IMR-90 (cell line): ENCODE measurements at regions not wholly inside any gene's neighbourhood (a gene's known extent, or its start where the extent isn't known, plus 50 kb on each side); places are given as distances from the start of the nearest gene placed in this dataset.

ENCODE experiments used
- ATAC-seq: fragments of 200-7000 bp; cut with Tn5 transposase; 2 replicates; pipeline ENCODE4 v1.9.1; 2020; ENCODE audit warnings: low read depth, mild to moderate bottlenecking, moderate library complexity
- BruUV-seq: library from RNA; stranded (reverse); fragments of 400-500 nt; replicated peaks from 2 replicates; lab custom pipeline; 2021; lab: Mats Ljungman, UMichigan
- CTCF ChIA-PET: fragments of 300-600 bp; formaldehyde crosslinking; extraction: SDS; loops from one replicate; lab custom pipeline; 2021; ENCODE audit warnings: antibody characterized with exemption; lab: Yijun Ruan, JAX
- POLR2A ChIA-PET: fragments of 300-600 bp; sonication (Branson Sonifier 250); formaldehyde crosslinking; loops from one replicate; lab custom pipeline; 2022; ENCODE audit warnings: antibody characterized with exemption; ENCODE audit not compliant: unreplicated experiment; lab: Charles Lee
- DNase-seq: peaks from one replicate; pipeline ENCODE4 v3.0.0; 2013
- H2AFZ ChIP-seq: replicated peaks from 2 replicates; pipeline ENCODE3; 2013; ENCODE audit warnings: low read length, mild to moderate bottlenecking; ENCODE audit not compliant: poor library complexity
- H2AK5ac ChIP-seq: 2 replicates; pipeline ENCODE4 v1.6.1; 2013; ENCODE audit warnings: low read depth, low read length, inconsistent platforms
- H2AK9ac ChIP-seq: replicated peaks from 2 replicates; pipeline ENCODE3; 2013; ENCODE audit warnings: mild to moderate bottlenecking, low read depth, low read length, moderate library complexity; ENCODE audit not compliant: poor library complexity
- H2BK120ac ChIP-seq: 2 replicates; pipeline ENCODE4 v1.6.1; 2013; ENCODE audit warnings: low read depth, low read length, inconsistent platforms
- H2BK15ac ChIP-seq: 3 replicates; pipeline ENCODE4 v1.6.1; 2013; ENCODE audit warnings: low read depth, low read length, inconsistent platforms
- H2BK20ac ChIP-seq: 2 replicates; pipeline ENCODE4 v1.6.1; 2013; ENCODE audit warnings: low read depth, mild to moderate bottlenecking, inconsistent platforms, low read length, moderate library complexity
- H2BK5ac ChIP-seq: 2 replicates; pipeline ENCODE4 v1.6.1; 2013; ENCODE audit warnings: mild to moderate bottlenecking, low read depth, low read length, inconsistent platforms; ENCODE audit not compliant: poor library complexity, severe bottlenecking
- H3K14ac ChIP-seq: replicated peaks from 2 replicates; pipeline ENCODE4 v1.6.1; 2013; ENCODE audit warnings: low read depth, low read length, inconsistent platforms
- H3K18ac ChIP-seq: 2 replicates; pipeline ENCODE4 v1.6.1; 2013; ENCODE audit warnings: low read depth, low read length, control low read depth
- H3K23ac ChIP-seq: 2 replicates; pipeline ENCODE4 v1.6.1; 2013; ENCODE audit warnings: low read depth, low read length, inconsistent platforms
- H3K27ac ChIP-seq: 2 replicates; pipeline ENCODE4 v1.5.1; 2013; ENCODE audit warnings: mild to moderate bottlenecking, control low read depth, low read length; ENCODE audit not compliant: insufficient read depth
- H3K27me3 ChIP-seq: 2 replicates; pipeline ENCODE4 v1.6.1; 2013; ENCODE audit warnings: low read length; ENCODE audit not compliant: control insufficient read depth, insufficient read depth
- H3K36me3 ChIP-seq: 2 replicates; pipeline ENCODE4 v1.6.1; 2013; ENCODE audit warnings: low read length, mixed read lengths; ENCODE audit not compliant: control insufficient read depth, insufficient read depth
- H3K4ac ChIP-seq: 2 replicates; pipeline ENCODE4 v1.6.1; 2013; ENCODE audit warnings: low read depth, low read length, inconsistent platforms
- H3K4me1 ChIP-seq: 2 replicates; pipeline ENCODE4 v1.6.1; 2013; ENCODE audit warnings: low read length, mixed read lengths; ENCODE audit not compliant: control insufficient read depth, insufficient read depth
- H3K4me2 ChIP-seq: 2 replicates; pipeline ENCODE4 v1.6.1; 2013; ENCODE audit warnings: low read depth, mild to moderate bottlenecking, control low read depth, low read length, moderate library complexity
- H3K4me3 ChIP-seq: 2 replicates; pipeline ENCODE4 v1.5.1; 2013; ENCODE audit warnings: low read depth, mild to moderate bottlenecking, control low read depth, low read length, moderate library complexity; ENCODE audit not compliant: insufficient read depth
- H3K56ac ChIP-seq: 2 replicates; pipeline ENCODE4 v1.6.1; 2013; ENCODE audit warnings: low read length, inconsistent platforms; ENCODE audit not compliant: insufficient read depth; ENCODE audit errors: extremely low read depth
- H3K79me1 ChIP-seq, 2 experiments: 2 replicates each; pipeline ENCODE4 v1.6.1; 2013; ENCODE audit warnings: low read length in 2 of 2, inconsistent platforms in 1 of 2, low read depth in 1 of 2
- H3K9ac ChIP-seq: 2 replicates; pipeline ENCODE4 v1.6.1; 2013; ENCODE audit warnings: low read depth, low read length, control low read depth
- H3K9me1 ChIP-seq: 2 replicates; pipeline ENCODE4 v1.6.1; 2013; ENCODE audit warnings: low read length, inconsistent platforms; ENCODE audit not compliant: insufficient read depth
- H3K9me3 ChIP-seq: 2 replicates; pipeline ENCODE4 v1.6.1; 2013; ENCODE audit warnings: low read length; ENCODE audit not compliant: control insufficient read depth, insufficient read depth
- H4K20me1 ChIP-seq: 2 replicates; pipeline ENCODE4 v1.6.1; 2013; ENCODE audit warnings: low read length, inconsistent platforms; ENCODE audit not compliant: insufficient read depth
- H4K5ac ChIP-seq: 2 replicates; pipeline ENCODE4 v1.6.1; 2013; ENCODE audit warnings: mild to moderate bottlenecking, low read depth, low read length, control low read depth
- H4K8ac ChIP-seq, 2 experiments: 2 replicates each; pipeline ENCODE4 v1.6.1; 2013; ENCODE audit warnings: low read depth in 2 of 2, low read length in 2 of 2, control low read depth in 1 of 2, inconsistent platforms in 1 of 2
- H4K91ac ChIP-seq: 2 replicates; pipeline ENCODE4 v1.6.1; 2013; ENCODE audit warnings: low read depth, low read length, inconsistent platforms; ENCODE audit not compliant: insufficient read depth
- BHLHE40 ChIP-seq: fragments of 150-350 bp; IDR thresholded peaks from 2 replicates; pipeline ENCODE4 v1.6.1; 2016; ENCODE audit warnings: mild to moderate bottlenecking, low read depth, low read length
- CEBPB ChIP-seq: IDR thresholded peaks from 2 replicates; pipeline ENCODE4 v1.6.1; 2012; ENCODE audit warnings: low read depth, low read length, improper control_type of control experiment
- MAZ ChIP-seq: IDR thresholded peaks from 2 replicates; pipeline ENCODE4 v1.6.1; 2012; ENCODE audit warnings: low read depth, mild to moderate bottlenecking, low read length, improper control_type of control experiment, moderate library complexity, borderline replicate concordance
- SMC3 ChIP-seq: fragments of 150-350 bp; IDR thresholded peaks from 2 replicates; pipeline ENCODE4 v1.6.1; 2016; ENCODE audit warnings: low read depth, mild to moderate bottlenecking, antibody characterized with exemption, low read length, moderate library complexity
- WGBS, 2 experiments: methylation state at CpG; one replicate each; pipeline versions ENCODE4 v1.1.5 to v1.1.7; 2013; ENCODE audit warnings: missing lambda C conversion rate in 2 of 2; ENCODE audit not compliant: insufficient read length in 1 of 2; ENCODE audit errors: extremely low coverage in 2 of 2; 5-methylcytosine and 5-hydroxymethylcytosine counted together
- dilution Hi-C: fragments of 300-500 bp; cut with HindIII; formaldehyde crosslinking; loops from one replicate; pipeline ENCODE4 v1.14.3; 2018; ENCODE audit warnings: low sequenced_read_pairs; ENCODE audit not compliant: unreplicated experiment
- in situ Hi-C: fragments of 300-500 bp; cut with MboI; formaldehyde crosslinking; loops from 3 replicates; pipeline ENCODE4 v1.14.3; 2019; ENCODE audit warnings: low sequenced_read_pairs, inconsistent platforms, mixed read lengths
- intact Hi-C: fragments of 100-400 bp; cut with micrococcal nuclease; formaldehyde crosslinking; loops from 2 replicates; pipeline ENCODE4 v1.10.0; 2022

DNA sequence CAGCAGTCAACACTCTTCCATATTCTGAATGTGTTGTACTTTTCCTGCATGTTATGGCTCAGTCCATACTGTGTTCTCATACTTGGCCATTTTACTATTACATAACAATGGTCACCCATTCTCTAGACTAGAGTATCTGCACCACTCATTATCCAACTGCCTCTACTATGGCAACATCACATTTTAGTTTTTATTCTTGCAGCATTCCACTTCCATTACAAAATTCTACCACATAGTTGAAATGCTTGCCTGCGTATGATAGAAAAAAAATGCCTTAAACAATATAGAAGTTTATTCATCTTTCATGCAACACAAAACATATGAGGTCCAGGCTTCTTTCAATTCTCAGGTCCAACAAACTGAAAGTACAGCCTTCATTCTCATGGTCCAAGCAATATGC, 128.0 kb downstream of the TENT5A start:
- H3K23ac ChIP-seq, result no peak overlapping the region
- H3K79me1 ChIP-seq, result no peaks in the 10 kb centered on the region
- H3K27ac ChIP-seq, result no peak overlapping the region
- H4K20me1 ChIP-seq, result no peaks in the 10 kb centered on the region
- H2AFZ ChIP-seq, result no peak overlapping the region
- H2BK5ac ChIP-seq, result peak overlapping the region; percentile 47
- no peak overlapping the region for H3K14ac ChIP-seq
- no peak overlapping the region for H2BK20ac ChIP-seq
- intact Hi-C loops, result no loop called here
- no peaks in the 10 kb centered on the region for H3K36me3 ChIP-seq
- no peaks in the 10 kb centered on the region for H3K4me1 ChIP-seq
- ATAC-seq (peak; percentile 57; the same call in 1 of the 2 replicates), DNase-seq (peak; percentile 45)
- H3K4me3 ChIP-seq, result no peak overlapping the region
- ChIA-PET CTCF (interaction anchor here (0.7 kb wide), 1 partner anchor 488 kb away, joined by 4 read pairs; no protein-coding TSS in a partner anchor), POLR2A (no interaction called here)
- dilution Hi-C loops, result no loop called here
- no peaks in the 10 kb centered on the region for H3K9me1 ChIP-seq
- BruUV-seq, result no TSS peak
- WGBS, 2 experiments, result no CpG with 5 or more reads among the region's 1 CpG
- no peaks in the 10 kb centered on the region for H3K27me3 ChIP-seq
- no peak overlapping the region for H4K5ac ChIP-seq
- H3K56ac ChIP-seq, result no peak overlapping the region
- no peak overlapping the region for H4K91ac ChIP-seq
- no peak overlapping the region for H2AK5ac ChIP-seq
- in situ Hi-C loops, result no loop called here
- TF ChIP-seq SMC3, result no peak
- no peak for TF ChIP-seq MAZ
- TF ChIP-seq CEBPB, result peak; percentile 10; the same call in 1 of the 2 replicates
- TF ChIP-seq BHLHE40, result no peak
- H3K18ac ChIP-seq, result no peak overlapping the region; the same call in 1 of the 2 replicates
- no peak overlapping the region for H3K4ac ChIP-seq
- H3K9me3 ChIP-seq, result no peaks in the 10 kb centered on the region
- no peak overlapping the region for H3K9ac ChIP-seq
- no peak overlapping the region for H3K4me2 ChIP-seq
- no peak overlapping the region for H4K8ac ChIP-seq
- H2BK120ac ChIP-seq, result no peak overlapping the region
- H2BK15ac ChIP-seq, result no peak overlapping the region
- H2AK9ac ChIP-seq, result no peak overlapping the region
